ENCODE measurements at regions not wholly inside any gene's neighbourhood (a gene's known extent, or its start where the extent isn't known, plus 50 kb on each side); places are given as distances from the start of the nearest gene placed in this dataset.

GRCh38 chr12:94770791-94771190, 120.4 kb upstream of the TMCC3 start:
- no peak overlapping the region for H3K9ac ChIP-seq (ENCODE audit: low read depth, low read length)
- no peak overlapping the region for H3K4me3 ChIP-seq (ENCODE audit: low read depth in 1 of 2, low read length in 2 of 2)
- H3K4me2 ChIP-seq (ENCODE audit: insufficient read depth, low read length), result no peak overlapping the region
- H3K36me3 ChIP-seq (ENCODE audit: insufficient read depth, low read length), result no peaks in the 10 kb centered on the region
- no peaks in the 10 kb centered on the region for H3K4me1 ChIP-seq (ENCODE audit: insufficient read depth, low read length)
- H3K79me2 ChIP-seq (ENCODE audit: insufficient read depth, low read length), result no peaks in the 10 kb centered on the region
- H4K20me1 ChIP-seq (ENCODE audit: insufficient read depth, low read length), result no peaks in the 10 kb centered on the region
- peaks cover 2% of the 10 kb centered on the region for H3K9me3 ChIP-seq (ENCODE audit: insufficient read depth, low read length, severe bottlenecking)
- no peak for ATAC-seq (ENCODE audit: insufficient read depth, low read depth)
- peaks cover 6% of the 10 kb centered on the region for H3K27me3 ChIP-seq (ENCODE audit: insufficient read depth, low read length, poor library complexity)
- TF ChIP-seq CTCF (IDR thresholded peaks at IDR 0.05; ENCODE audit: borderline replicate concordance, extremely low read depth, low read length, poor library complexity, severe bottlenecking) (no peak), EZH2 (IDR thresholded peaks at IDR 0.05; ENCODE audit: borderline replicate concordance, low read depth, low read length, severe bottlenecking) (no peak)
- no peak overlapping the region for H3K27ac ChIP-seq (ENCODE audit: low read length)
- no peak for DNase-seq
- H2AFZ ChIP-seq (ENCODE audit: low read depth, low read length), result no peak overlapping the region

GRCh38 chr12:94769776-94770759, 119.7 kb upstream of the TMCC3 start:
- H3K4me3 ChIP-seq (ENCODE audit: low read depth in 1 of 2, low read length in 2 of 2), result no peak overlapping the region
- no peak overlapping the region for H2AFZ ChIP-seq (ENCODE audit: low read depth, low read length)
- no peak overlapping the region for H3K4me2 ChIP-seq (ENCODE audit: insufficient read depth, low read length)
- H3K27me3 ChIP-seq (ENCODE audit: insufficient read depth, low read length, poor library complexity), result peaks cover 6% of the 10 kb centered on the region
- H3K9ac ChIP-seq (ENCODE audit: low read depth, low read length), result no peak overlapping the region
- no peaks in the 10 kb centered on the region for H3K79me2 ChIP-seq (ENCODE audit: insufficient read depth, low read length)
- no peaks in the 10 kb centered on the region for H4K20me1 ChIP-seq (ENCODE audit: insufficient read depth, low read length)
- TF ChIP-seq CTCF (IDR thresholded peaks at IDR 0.05; ENCODE audit: borderline replicate concordance, extremely low read depth, low read length, poor library complexity, severe bottlenecking) (no peak), EZH2 (IDR thresholded peaks at IDR 0.05; ENCODE audit: borderline replicate concordance, low read depth, low read length, severe bottlenecking) (no peak)
- no peaks in the 10 kb centered on the region for H3K4me1 ChIP-seq (ENCODE audit: insufficient read depth, low read length)
- H3K36me3 ChIP-seq (ENCODE audit: insufficient read depth, low read length), result no peaks in the 10 kb centered on the region
- no peak for DNase-seq
- peaks cover 2% of the 10 kb centered on the region for H3K9me3 ChIP-seq (ENCODE audit: insufficient read depth, low read length, severe bottlenecking)
- ATAC-seq (ENCODE audit: insufficient read depth, low read depth), result no peak
- no peak overlapping the region for H3K27ac ChIP-seq (ENCODE audit: low read length)

- Histone ChIP-seq H3K9ac (ENCODE audit: low read depth, low read length) (no peak overlapping the region), H3K27me3 (ENCODE audit: insufficient read depth, low read length, poor library complexity) (peaks cover 6% of the 10 kb centered on the region), H3K4me3 (ENCODE audit: low read depth in 1 of 2, low read length in 2 of 2) (no peak overlapping the region), H3K4me1 (ENCODE audit: insufficient read depth, low read length) (no peaks in the 10 kb centered on the region), H2AFZ (ENCODE audit: low read depth, low read length) (no peak overlapping the region), H3K79me2 (ENCODE audit: insufficient read depth, low read length) (no peaks in the 10 kb centered on the region), H3K9me3 (ENCODE audit: insufficient read depth, low read length, severe bottlenecking) (peaks cover 2% of the 10 kb centered on the region), H4K20me1 (ENCODE audit: insufficient read depth, low read length) (no peaks in the 10 kb centered on the region), H3K4me2 (ENCODE audit: insufficient read depth, low read length) (no peak overlapping the region), H3K27ac (ENCODE audit: low read length) (no peak overlapping the region), H3K36me3 (ENCODE audit: insufficient read depth, low read length) (no peaks in the 10 kb centered on the region)
- DNase-seq (no peak), ATAC-seq (ENCODE audit: insufficient read depth, low read depth) (no peak)
- TF ChIP-seq EZH2 (IDR thresholded peaks at IDR 0.05; ENCODE audit: borderline replicate concordance, low read depth, low read length, severe bottlenecking), result no peak
- no peak for TF ChIP-seq CTCF (IDR thresholded peaks at IDR 0.05; ENCODE audit: borderline replicate concordance, extremely low read depth, low read length, poor library complexity, severe bottlenecking)
These were observed 118.7 kb upstream of the TMCC3 start for GRCh38 chr12:94769047-94769420.
